ENCODE measurements at regions not wholly inside any gene's neighbourhood (a gene's known extent, or its start where the extent isn't known, plus 50 kb on each side); places are given as distances from the start of the nearest gene placed in this dataset.

GRCh38 chr2:2528846-2529245 lies 197.8 kb upstream of the MYT1L start:
- no peak overlapping the region for H4K8ac ChIP-seq (ENCODE audit: extremely low read depth, insufficient read depth, low read length)

More at GRCh38 chr2:2528846-2529245, 197.8 kb upstream of the MYT1L start:
- no peak overlapping the region for H4K91ac ChIP-seq (replicated peaks; ENCODE audit: insufficient read length, low read length)
- no peak overlapping the region for H4K5ac ChIP-seq (ENCODE audit: insufficient read length, low read depth, low read length)
- WGBS, 2 experiments (ENCODE audit: extremely low coverage in 1 of 2, insufficient coverage in 1 of 2, insufficient read length in 1 of 2, insufficient replicate concordance in 2 of 2, low coverage in 1 of 2, low lambda C conversion rate in 2 of 2, missing lambda C conversion rate in 1 of 2), result 92% methylated on average over 12 of the region's 15 CpGs; no CpG with 5 or more reads in 1 of the 2 experiments
- H2AK5ac ChIP-seq (ENCODE audit: low read depth, low read length), result no peak overlapping the region
- no peaks in the 10 kb centered on the region for H3K79me2 ChIP-seq (ENCODE audit: control insufficient read depth in 1 of 2, insufficient read depth in 2 of 2, low read length in 2 of 2)
- no peak overlapping the region for H2BK20ac ChIP-seq (ENCODE audit: low read length)
- no peak overlapping the region for H3K4ac ChIP-seq (replicated peaks; ENCODE audit: insufficient read length, low read depth, low read length)
- no peaks in the 10 kb centered on the region for H3K23me2 ChIP-seq (ENCODE audit: low read depth, low read length)
- DNase-seq (ENCODE audit: low read depth in 1 of 2, low spot score in 2 of 2) (no peak), FAIRE-seq (no peak)
- H3K14ac ChIP-seq (ENCODE audit: insufficient read length), result no peak overlapping the region
- H3K23ac ChIP-seq (ENCODE audit: insufficient read length), result no peak overlapping the region
- CTCF ChIA-PET (ENCODE audit: partially characterized antibody), result no interaction called here
- H3K9me3 ChIP-seq (ENCODE audit: insufficient read depth in 2 of 2, low read depth in 1 of 2, low read length in 1 of 2), result peaks cover 0 to 3% of the 10 kb centered on the region in 2 experiments; a peak in 2 of 4 replicates
- H2AFZ ChIP-seq (ENCODE audit: low read length), result no peak overlapping the region
- H3K18ac ChIP-seq (ENCODE audit: extremely low read depth, low read length), result no peak overlapping the region
- no peaks in the 10 kb centered on the region for H3K36me3 ChIP-seq (ENCODE audit: control insufficient read depth in 2 of 4, insufficient read depth in 4 of 4, low read length in 3 of 4)
- H2BK15ac ChIP-seq (ENCODE audit: low read length), result no peak overlapping the region
- H3K27me3 ChIP-seq (replicated peaks in 1 of 4; ENCODE audit: control insufficient read depth in 3 of 4, extremely low read depth in 1 of 4, insufficient read depth in 3 of 4, low read length in 3 of 4), result no peaks in the 10 kb centered on the region
- no peak overlapping the region for H3K56ac ChIP-seq (replicated peaks; ENCODE audit: insufficient read length, low read depth, low read length)
- no peak overlapping the region for H3K4me2 ChIP-seq (ENCODE audit: insufficient read depth in 1 of 2, low read depth in 2 of 2, low read length in 2 of 2)
- POLR2A ChIA-PET (ENCODE audit: partially characterized antibody), result no interaction called here
- H2BK5ac ChIP-seq (ENCODE audit: low read depth, low read length), result no peak overlapping the region
- no peak for TF ChIP-seq CHD2 (IDR thresholded peaks at IDR 0.05; ENCODE audit: low read length)
- TF ChIP-seq RFX5 (IDR thresholded peaks at IDR 0.05; ENCODE audit: borderline replicate concordance, low read depth, low read length), result no peak
- no peak for TF ChIP-seq EP300 (IDR thresholded peaks at IDR 0.05; ENCODE audit: borderline replicate concordance in 1 of 2, low read depth in 2 of 2, low read length in 2 of 2)
- no peak for TF ChIP-seq FOSL1 (IDR thresholded peaks at IDR 0.05; ENCODE audit: insufficient read depth, low read depth, low read length)
- TF ChIP-seq RNF2 (IDR thresholded peaks at IDR 0.05; ENCODE audit: borderline replicate concordance, low read depth, low read length, missing control alignments, poor library complexity, severe bottlenecking), result no peak
- no peak overlapping the region for H3K9ac ChIP-seq (replicated peaks in 1 of 4; ENCODE audit: extremely low read depth in 1 of 4, low read depth in 3 of 4, low read length in 3 of 4)
- H3K79me1 ChIP-seq (ENCODE audit: low read depth, low read length), result no peaks in the 10 kb centered on the region
- no peak overlapping the region for H2BK12ac ChIP-seq (ENCODE audit: low read depth, low read length)
- no peak overlapping the region for H3K4me3 ChIP-seq (ENCODE audit: extremely low read depth in 1 of 4, insufficient read depth in 2 of 4, low read depth in 3 of 4, low read length in 4 of 4)
- H3K4me1 ChIP-seq (replicated peaks in 1 of 4; ENCODE audit: control insufficient read depth in 3 of 4, insufficient read depth in 4 of 4, low read length in 3 of 4), result no peaks in the 10 kb centered on the region
- H3K27ac ChIP-seq (ENCODE audit: low read depth, low read length), result no peak overlapping the region
- H4K20me1 ChIP-seq (replicated peaks in 1 of 2; ENCODE audit: control insufficient read depth in 1 of 2, insufficient read depth in 2 of 2, low read length in 2 of 2), result no peaks in the 10 kb centered on the region
- H2BK120ac ChIP-seq (replicated peaks; ENCODE audit: low read depth, low read length), result no peak overlapping the region

All from H1 (cell line).